HEK293 (cell line): ENCODE measurements at regions not wholly inside any gene's neighbourhood (a gene's known extent, or its start where the extent isn't known, plus 50 kb on each side); places are given as distances from the start of the nearest gene placed in this dataset.

Experiments
- CTCF ChIA-PET: fragments of 350-600 bp; formaldehyde crosslinking; extraction: SDS; loops from one replicate; lab custom pipeline; 2021; ENCODE audit warnings: antibody characterized with exemption; lab: Yijun Ruan, JAX
- POLR2A ChIA-PET: fragments of 300-600 bp; formaldehyde crosslinking; extraction: SDS; loops from one replicate; lab custom pipeline; 2020; ENCODE audit warnings: antibody characterized with exemption, inconsistent platforms; lab: Yijun Ruan, JAX
- H3K27ac ChIP-seq: fragments of 200-500 bp; sonication (Bioruptor generic); 2 replicates; pipeline ENCODE4 v1.5.1; 2014; ENCODE audit warnings: low read depth, low read length, control low read depth, inconsistent platforms; ENCODE audit errors: extremely low read depth
- H3K36me3 ChIP-seq, 2 experiments: fragments of 200-500 bp in 1 of 2; sonication (Bioruptor generic) in 1 of 2; 1 replicate in 1 of 2; 2 replicates in 1 of 2; pipeline ENCODE4 v1.5.1; 2014 to 2017; ENCODE audit warnings: inconsistent platforms in 2 of 2, low read length in 2 of 2; ENCODE audit not compliant: control insufficient read depth in 2 of 2, insufficient read depth in 1 of 2
- H3K4me1 ChIP-seq: fragments of 200-500 bp; sonication (Bioruptor generic); 2 replicates; pipeline ENCODE4 v1.5.1; 2014; ENCODE audit warnings: mild to moderate bottlenecking, low read length, inconsistent platforms; ENCODE audit not compliant: control insufficient read depth, insufficient read depth
- H3K4me3 ChIP-seq: 2 replicates; pipeline ENCODE4 v1.5.1; 2011; ENCODE audit warnings: low read depth, mild to moderate bottlenecking, control low read depth, low read length, moderate library complexity
- H3K9me3 ChIP-seq: fragments of 200-500 bp; sonication (Bioruptor generic); 2 replicates; pipeline ENCODE4 v1.5.1; 2014; ENCODE audit warnings: low read depth, low read length, inconsistent platforms; ENCODE audit not compliant: control insufficient read depth, insufficient read depth
- FEZF1 ChIP-seq: fragments of 450-650 bp; formaldehyde crosslinking; IDR thresholded peaks from 2 replicates; pipeline ENCODE4 v1.5.1; 2016; ENCODE audit warnings: missing biosample characterization, missing genetic modification characterization
- MYNN ChIP-seq: fragments of 450-650 bp; formaldehyde crosslinking; IDR thresholded peaks from 2 replicates; pipeline ENCODE4 v1.5.1; 2016; ENCODE audit warnings: missing biosample characterization, missing genetic modification characterization, borderline replicate concordance
- SALL2 ChIP-seq: fragments of 450-650 bp; formaldehyde crosslinking; IDR thresholded peaks from 2 replicates; pipeline ENCODE4 v1.5.0; 2017; ENCODE audit warnings: missing biosample characterization, mild to moderate bottlenecking, missing genetic modification characterization, borderline replicate concordance
- SETDB1 ChIP-seq: IDR thresholded peaks from one replicate; pipeline ENCODE4 v1.6.1; 2017; ENCODE audit warnings: mild to moderate bottlenecking, low read length, moderate library complexity, mixed read lengths; ENCODE audit not compliant: insufficient read length
- WT1 ChIP-seq: fragments of 450-650 bp; formaldehyde crosslinking; IDR thresholded peaks from 2 replicates; pipeline ENCODE4 v1.5.1; 2016; ENCODE audit warnings: missing biosample characterization, missing genetic modification characterization
- YY1 ChIP-seq: fragments of 450-650 bp; formaldehyde crosslinking; IDR thresholded peaks from 2 replicates; pipeline ENCODE4 v1.5.1; 2018; ENCODE audit warnings: missing biosample characterization, missing genetic modification characterization
- ZBTB1 ChIP-seq: fragments of 450-650 bp; formaldehyde crosslinking; IDR thresholded peaks from 2 replicates; pipeline ENCODE4 v1.5.1; 2016; ENCODE audit warnings: missing biosample characterization, missing genetic modification characterization
- ZBTB21 ChIP-seq: fragments of 450-650 bp; formaldehyde crosslinking; IDR thresholded peaks from 2 replicates; pipeline ENCODE4 v1.5.1; 2017; ENCODE audit warnings: missing biosample characterization, missing genetic modification characterization
- ZBTB44 ChIP-seq: fragments of 450-650 bp; IDR thresholded peaks from 2 replicates; pipeline ENCODE4 v1.5.1; 2018; ENCODE audit warnings: missing biosample characterization, mild to moderate bottlenecking, missing genetic modification characterization
- ZBTB6 ChIP-seq: fragments of 450-650 bp; formaldehyde crosslinking; IDR thresholded peaks from 2 replicates; pipeline ENCODE4 v1.5.1; 2017; ENCODE audit warnings: missing biosample characterization, missing genetic modification characterization
- ZEB2 ChIP-seq: fragments of 450-650 bp; formaldehyde crosslinking; IDR thresholded peaks from 2 replicates; pipeline ENCODE4 v1.5.1; 2016; ENCODE audit warnings: missing biosample characterization, missing genetic modification characterization
- ZNF10 ChIP-seq: fragments of 450-650 bp; formaldehyde crosslinking; IDR thresholded peaks from 2 replicates; pipeline ENCODE4 v1.5.1; 2017; ENCODE audit warnings: missing biosample characterization, missing genetic modification characterization
- ZNF16 ChIP-seq: fragments of 450-650 bp; formaldehyde crosslinking; IDR thresholded peaks from 2 replicates; pipeline ENCODE4 v1.5.1; 2016; ENCODE audit warnings: low read depth, missing biosample characterization, missing genetic modification characterization
- ZNF174 ChIP-seq: fragments of 450-650 bp; formaldehyde crosslinking; IDR thresholded peaks from 2 replicates; pipeline ENCODE4 v1.5.0; 2017; ENCODE audit warnings: missing biosample characterization, mild to moderate bottlenecking, missing genetic modification characterization
- ZNF202 ChIP-seq: fragments of 450-650 bp; formaldehyde crosslinking; IDR thresholded peaks from 2 replicates; pipeline ENCODE4 v1.5.1; 2016; ENCODE audit warnings: missing biosample characterization, missing genetic modification characterization, borderline replicate concordance
- ZNF221 ChIP-seq: fragments of 450-650 bp; formaldehyde crosslinking; IDR thresholded peaks from 2 replicates; pipeline ENCODE4 v1.5.1; 2017; ENCODE audit warnings: missing biosample characterization, missing genetic modification characterization, borderline replicate concordance
- ZNF416 ChIP-seq: fragments of 450-650 bp; formaldehyde crosslinking; IDR thresholded peaks from 2 replicates; pipeline ENCODE4 v1.5.1; 2016; ENCODE audit warnings: missing biosample characterization, missing genetic modification characterization
- ZNF530 ChIP-seq: fragments of 450-650 bp; formaldehyde crosslinking; IDR thresholded peaks from 2 replicates; pipeline ENCODE4 v1.5.1; 2016; ENCODE audit warnings: low read depth, missing biosample characterization, missing genetic modification characterization
- ZNF629 ChIP-seq: fragments of 450-650 bp; formaldehyde crosslinking; IDR thresholded peaks from 2 replicates; pipeline ENCODE4 v1.5.1; 2017; ENCODE audit warnings: missing biosample characterization, missing genetic modification characterization
- ZNF658 ChIP-seq: fragments of 450-650 bp; formaldehyde crosslinking; IDR thresholded peaks from 2 replicates; pipeline ENCODE4; 2016; ENCODE audit warnings: missing biosample characterization, missing genetic modification characterization
- ZNF677 ChIP-seq: fragments of 450-650 bp; IDR thresholded peaks from 2 replicates; pipeline ENCODE4 v1.5.0; 2018; ENCODE audit warnings: missing biosample characterization, mild to moderate bottlenecking, missing genetic modification characterization, moderate library complexity
- ZNF76 ChIP-seq: fragments of 450-650 bp; formaldehyde crosslinking; IDR thresholded peaks from 2 replicates; pipeline ENCODE4; 2016; ENCODE audit warnings: low read depth, missing biosample characterization, missing genetic modification characterization, borderline replicate concordance
- ZNF785 ChIP-seq: fragments of 450-650 bp; formaldehyde crosslinking; IDR thresholded peaks from 2 replicates; pipeline ENCODE4 v1.5.1; 2016; ENCODE audit warnings: missing biosample characterization, missing genetic modification characterization
- TF ChIP-seq, protein P1 (sequence below): fragments of 450-650 bp; formaldehyde crosslinking; IDR thresholded peaks from 2 replicates; pipeline ENCODE4 v1.5.1; 2017; ENCODE audit warnings: missing biosample characterization, missing genetic modification characterization
- TF ChIP-seq, protein P2 (sequence below): fragments of 450-650 bp; formaldehyde crosslinking; IDR thresholded peaks from 2 replicates; pipeline ENCODE4 v1.5.1; 2016; ENCODE audit warnings: missing biosample characterization, missing genetic modification characterization
- TF ChIP-seq, protein P3 (sequence below): fragments of 450-650 bp; formaldehyde crosslinking; IDR thresholded peaks from 2 replicates; pipeline ENCODE4 v1.5.1; 2016; ENCODE audit warnings: missing biosample characterization, missing genetic modification characterization, low read depth
- TF ChIP-seq, protein P4 (sequence below): fragments of 450-650 bp; formaldehyde crosslinking; optimal IDR thresholded peaks from 2 replicates; pipeline ENCODE3; 2016; ENCODE audit warnings: missing biosample characterization, mild to moderate bottlenecking, missing genetic modification characterization

- no peak for TF ChIP-seq ZBTB6 (tag by site-specific recombination)
- no peak for TF ChIP-seq SETDB1
- no peak for TF ChIP-seq ZEB2 (tag by site-specific recombination)
- TF ChIP-seq WT1 (tag by site-specific recombination): no peak
- no peak for TF ChIP-seq ZNF530 (tag by site-specific recombination)
- no peak for TF ChIP-seq FEZF1 (tag by site-specific recombination)
- no peak for TF ChIP-seq ZNF677
- no peak for TF ChIP-seq ZNF174 (tag by site-specific recombination)
- no peak for TF ChIP-seq ZBTB1 (tag by site-specific recombination)
These were observed 262.5 kb upstream of the IGF1R start (continued) for GRCh38 chr15:98385752-98386381.

- no peak overlapping the region for H3K4me3 ChIP-seq
- no peaks in the 10 kb centered on the region for H3K36me3 ChIP-seq
- no peaks in the 10 kb centered on the region for H3K9me3 ChIP-seq
- no peaks in the 10 kb centered on the region for H3K4me1 ChIP-seq
- ChIA-PET POLR2A (no interaction called here), CTCF (interaction anchor here (0.8 kb wide), 1 partner anchor 39 kb away, joined by 4 read pairs; no protein-coding TSS in a partner anchor)
- H3K27ac ChIP-seq: no peak overlapping the region
- TF ChIP-seq ZNF785 (tag by site-specific recombination) (no peak), ZNF658 (tag by site-specific recombination) (no peak), ZNF221 (tag by site-specific recombination) (no peak), ZBTB21 (tag by site-specific recombination) (no peak), ZBTB44 (no peak), YY1 (tag by site-specific recombination) (no peak), ZNF416 (tag by site-specific recombination) (no peak), ZNF76 (tag by site-specific recombination) (no peak), ZNF16 (tag by site-specific recombination) (no peak), MYNN (no peak), SALL2 (no peak), ZNF677 (no peak), ZNF10 (tag by site-specific recombination) (no peak), ZNF629 (tag by site-specific recombination) (no peak), ZNF202 (tag by site-specific recombination) (no peak)
- TF ChIP-seq, protein P1, sequence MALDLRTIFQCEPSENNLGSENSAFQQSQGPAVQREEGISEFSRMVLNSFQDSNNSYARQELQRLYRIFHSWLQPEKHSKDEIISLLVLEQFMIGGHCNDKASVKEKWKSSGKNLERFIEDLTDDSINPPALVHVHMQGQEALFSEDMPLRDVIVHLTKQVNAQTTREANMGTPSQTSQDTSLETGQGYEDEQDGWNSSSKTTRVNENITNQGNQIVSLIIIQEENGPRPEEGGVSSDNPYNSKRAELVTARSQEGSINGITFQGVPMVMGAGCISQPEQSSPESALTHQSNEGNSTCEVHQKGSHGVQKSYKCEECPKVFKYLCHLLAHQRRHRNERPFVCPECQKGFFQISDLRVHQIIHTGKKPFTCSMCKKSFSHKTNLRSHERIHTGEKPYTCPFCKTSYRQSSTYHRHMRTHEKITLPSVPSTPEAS: no peak
- TF ChIP-seq, protein P2, sequence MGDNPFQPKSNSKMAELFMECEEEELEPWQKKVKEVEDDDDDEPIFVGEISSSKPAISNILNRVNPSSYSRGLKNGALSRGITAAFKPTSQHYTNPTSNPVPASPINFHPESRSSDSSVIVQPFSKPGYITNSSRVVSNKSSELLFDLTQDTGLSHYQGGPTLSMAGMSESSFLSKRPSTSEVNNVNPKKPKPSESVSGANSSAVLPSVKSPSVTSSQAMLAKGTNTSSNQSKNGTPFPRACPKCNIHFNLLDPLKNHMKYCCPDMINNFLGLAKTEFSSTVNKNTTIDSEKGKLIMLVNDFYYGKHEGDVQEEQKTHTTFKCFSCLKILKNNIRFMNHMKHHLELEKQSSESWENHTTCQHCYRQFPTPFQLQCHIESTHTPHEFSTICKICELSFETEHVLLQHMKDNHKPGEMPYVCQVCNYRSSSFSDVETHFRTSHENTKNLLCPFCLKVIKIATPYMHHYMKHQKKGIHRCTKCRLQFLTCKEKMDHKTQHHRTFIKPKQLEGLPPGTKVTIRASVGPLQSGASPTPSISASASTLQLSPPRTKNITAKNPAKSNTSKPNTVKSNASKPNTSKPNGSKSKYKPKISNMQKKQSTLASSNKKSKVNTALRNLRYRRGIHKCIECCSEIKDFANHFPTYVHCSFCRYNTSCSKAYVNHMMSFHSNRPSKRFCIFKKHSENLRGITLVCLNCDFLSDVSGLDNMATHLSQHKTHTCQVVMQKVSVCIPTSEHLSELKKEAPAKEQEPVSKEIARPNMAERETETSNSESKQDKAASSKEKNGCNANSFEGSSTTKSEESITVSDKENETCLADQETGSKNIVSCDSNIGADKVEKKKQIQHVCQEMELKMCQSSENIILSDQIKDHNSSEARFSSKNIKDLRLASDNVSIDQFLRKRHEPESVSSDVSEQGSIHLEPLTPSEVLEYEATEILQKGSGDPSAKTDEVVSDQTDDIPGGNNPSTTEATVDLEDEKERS (tag by site-specific recombination): no peak
- TF ChIP-seq, protein P3, sequence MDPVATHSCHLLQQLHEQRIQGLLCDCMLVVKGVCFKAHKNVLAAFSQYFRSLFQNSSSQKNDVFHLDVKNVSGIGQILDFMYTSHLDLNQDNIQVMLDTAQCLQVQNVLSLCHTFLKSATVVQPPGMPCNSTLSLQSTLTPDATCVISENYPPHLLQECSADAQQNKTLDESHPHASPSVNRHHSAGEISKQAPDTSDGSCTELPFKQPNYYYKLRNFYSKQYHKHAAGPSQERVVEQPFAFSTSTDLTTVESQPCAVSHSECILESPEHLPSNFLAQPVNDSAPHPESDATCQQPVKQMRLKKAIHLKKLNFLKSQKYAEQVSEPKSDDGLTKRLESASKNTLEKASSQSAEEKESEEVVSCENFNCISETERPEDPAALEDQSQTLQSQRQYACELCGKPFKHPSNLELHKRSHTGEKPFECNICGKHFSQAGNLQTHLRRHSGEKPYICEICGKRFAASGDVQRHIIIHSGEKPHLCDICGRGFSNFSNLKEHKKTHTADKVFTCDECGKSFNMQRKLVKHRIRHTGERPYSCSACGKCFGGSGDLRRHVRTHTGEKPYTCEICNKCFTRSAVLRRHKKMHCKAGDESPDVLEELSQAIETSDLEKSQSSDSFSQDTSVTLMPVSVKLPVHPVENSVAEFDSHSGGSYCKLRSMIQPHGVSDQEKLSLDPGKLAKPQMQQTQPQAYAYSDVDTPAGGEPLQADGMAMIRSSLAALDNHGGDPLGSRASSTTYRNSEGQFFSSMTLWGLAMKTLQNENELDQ (tag by site-specific recombination): no peak
- TF ChIP-seq, protein P4, sequence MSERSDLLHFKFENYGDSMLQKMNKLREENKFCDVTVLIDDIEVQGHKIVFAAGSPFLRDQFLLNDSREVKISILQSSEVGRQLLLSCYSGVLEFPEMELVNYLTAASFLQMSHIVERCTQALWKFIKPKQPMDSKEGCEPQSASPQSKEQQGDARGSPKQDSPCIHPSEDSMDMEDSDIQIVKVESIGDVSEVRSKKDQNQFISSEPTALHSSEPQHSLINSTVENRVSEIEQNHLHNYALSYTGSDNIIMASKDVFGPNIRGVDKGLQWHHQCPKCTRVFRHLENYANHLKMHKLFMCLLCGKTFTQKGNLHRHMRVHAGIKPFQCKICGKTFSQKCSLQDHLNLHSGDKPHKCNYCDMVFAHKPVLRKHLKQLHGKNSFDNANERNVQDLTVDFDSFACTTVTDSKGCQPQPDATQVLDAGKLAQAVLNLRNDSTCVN (tag by site-specific recombination): no peak
These were observed 261.8 kb upstream of the IGF1R start for GRCh38 chr15:98386561-98386960.
